ENCODE measurements at regions not wholly inside any gene's neighbourhood (a gene's known extent, or its start where the extent isn't known, plus 50 kb on each side); places are given as distances from the start of the nearest gene placed in this dataset.
A peak's percentile ranks its signal among the peaks of the same experiment; 100 is the strongest.

DNA sequence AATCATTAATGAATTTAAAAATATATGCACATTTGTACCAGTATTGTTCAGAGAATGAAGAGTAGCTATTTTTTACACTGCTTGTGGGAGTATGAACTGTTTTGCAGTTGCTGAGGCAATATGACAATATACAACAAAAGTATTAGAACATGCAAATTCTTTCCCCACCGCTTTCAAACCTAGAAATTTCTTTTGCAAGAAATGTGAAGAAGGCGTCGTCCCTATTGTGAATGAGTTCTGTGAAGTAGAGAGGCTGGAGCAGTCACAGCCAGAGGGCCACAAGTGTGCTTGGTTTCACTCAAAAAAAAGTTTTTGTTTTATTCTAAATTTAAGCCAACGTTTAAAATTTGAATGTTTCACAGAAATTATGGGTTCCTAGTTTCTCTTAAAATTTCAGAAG lies 184.9 kb downstream of the ALG10B start:
- Histone ChIP-seq H3K27ac (no peak overlapping the region), H3K4me1 (no peaks in the 10 kb centered on the region), H3K36me3 (peaks cover 5% of the 10 kb centered on the region), H3K4me3 (no peak overlapping the region), H3K27me3 (no peaks in the 10 kb centered on the region), H3K9me3 (peaks cover 0 to 22% of the 10 kb centered on the region in 2 donors)
- TF ChIP-seq POLR2A (IDR thresholded peaks at IDR 0.05) (no peak), POLR2AphosphoS5 (IDR thresholded peaks at IDR 0.05) (no peak)
- TF ChIP-seq, protein P1, sequence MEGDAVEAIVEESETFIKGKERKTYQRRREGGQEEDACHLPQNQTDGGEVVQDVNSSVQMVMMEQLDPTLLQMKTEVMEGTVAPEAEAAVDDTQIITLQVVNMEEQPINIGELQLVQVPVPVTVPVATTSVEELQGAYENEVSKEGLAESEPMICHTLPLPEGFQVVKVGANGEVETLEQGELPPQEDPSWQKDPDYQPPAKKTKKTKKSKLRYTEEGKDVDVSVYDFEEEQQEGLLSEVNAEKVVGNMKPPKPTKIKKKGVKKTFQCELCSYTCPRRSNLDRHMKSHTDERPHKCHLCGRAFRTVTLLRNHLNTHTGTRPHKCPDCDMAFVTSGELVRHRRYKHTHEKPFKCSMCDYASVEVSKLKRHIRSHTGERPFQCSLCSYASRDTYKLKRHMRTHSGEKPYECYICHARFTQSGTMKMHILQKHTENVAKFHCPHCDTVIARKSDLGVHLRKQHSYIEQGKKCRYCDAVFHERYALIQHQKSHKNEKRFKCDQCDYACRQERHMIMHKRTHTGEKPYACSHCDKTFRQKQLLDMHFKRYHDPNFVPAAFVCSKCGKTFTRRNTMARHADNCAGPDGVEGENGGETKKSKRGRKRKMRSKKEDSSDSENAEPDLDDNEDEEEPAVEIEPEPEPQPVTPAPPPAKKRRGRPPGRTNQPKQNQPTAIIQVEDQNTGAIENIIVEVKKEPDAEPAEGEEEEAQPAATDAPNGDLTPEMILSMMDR (IDR thresholded peaks at IDR 0.05): no peak
- DNase-seq (ENCODE audit: low spot score in 2 of 2): no peak
- intact Hi-C loops (cut with DNase I; ENCODE audit: low total_unique reads): no loop called here

DNA sequence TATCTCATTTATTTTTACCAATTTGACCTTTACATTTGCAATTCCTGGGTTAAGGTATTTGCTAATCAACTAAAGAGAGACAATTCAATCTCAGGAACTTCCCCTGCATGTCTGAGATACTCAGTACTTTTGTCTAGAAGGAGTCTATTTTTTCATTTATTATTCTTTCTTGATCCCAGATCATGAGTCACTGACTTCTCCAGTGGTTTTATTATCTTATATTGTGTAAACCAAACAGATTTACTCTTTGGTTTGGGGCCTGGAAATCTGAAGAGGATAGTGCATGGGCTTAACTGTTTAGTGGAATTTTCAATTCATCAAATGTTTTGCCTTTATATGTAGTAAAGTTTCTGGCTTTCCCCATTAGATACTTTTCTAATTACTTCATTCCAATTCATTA lies 185.4 kb downstream of the ALG10B start:
- no peak overlapping the region for H3K4me3 ChIP-seq
- H3K9me3 ChIP-seq: peaks cover 0 to 22% of the 10 kb centered on the region in 2 donors
- no peaks in the 10 kb centered on the region for H3K27me3 ChIP-seq
- H3K27ac ChIP-seq: no peak overlapping the region
- no peak for TF ChIP-seq POLR2AphosphoS5 (IDR thresholded peaks at IDR 0.05)
- TF ChIP-seq, protein P1 (IDR thresholded peaks at IDR 0.05): no peak
- TF ChIP-seq POLR2A (IDR thresholded peaks at IDR 0.05): no peak
- intact Hi-C loops (cut with DNase I; ENCODE audit: low total_unique reads): no loop called here
- DNase-seq (ENCODE audit: low spot score in 2 of 2): no peak
- no peaks in the 10 kb centered on the region for H3K4me1 ChIP-seq
- peaks cover 5% of the 10 kb centered on the region for H3K36me3 ChIP-seq

DNA sequence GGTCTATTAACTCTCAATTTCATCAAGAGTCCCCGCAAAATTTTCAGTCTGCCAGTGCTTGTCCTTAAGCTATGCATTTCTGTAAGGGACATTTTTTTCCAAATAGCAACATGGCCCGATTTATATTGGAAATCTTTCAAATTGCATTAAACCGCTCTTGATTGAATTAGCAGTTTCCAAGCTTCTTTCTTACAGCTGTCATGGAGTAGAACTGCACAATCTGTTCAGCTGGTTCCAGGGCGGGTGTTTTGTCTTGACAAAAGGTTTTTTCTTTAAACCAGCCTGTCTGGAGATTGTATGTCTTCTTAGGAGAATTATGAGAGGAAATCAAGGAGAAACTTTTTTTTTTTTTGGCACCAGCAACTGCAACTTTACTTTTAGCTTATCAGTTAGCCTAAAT lies 185.8 kb downstream of the ALG10B start:
- DNase-seq (ENCODE audit: low spot score in 2 of 2): no peak
- Histone ChIP-seq H3K9me3 (peaks cover 0 to 19% of the 10 kb centered on the region in 2 donors), H3K36me3 (peaks cover 5% of the 10 kb centered on the region), H3K27ac (no peak overlapping the region), H3K4me3 (no peak overlapping the region), H3K4me1 (no peaks in the 10 kb centered on the region), H3K27me3 (no peaks in the 10 kb centered on the region)
- intact Hi-C loops (cut with DNase I; ENCODE audit: low total_unique reads): no loop called here
- TF ChIP-seq, protein P1 (IDR thresholded peaks at IDR 0.05): no peak
- TF ChIP-seq POLR2AphosphoS5 (IDR thresholded peaks at IDR 0.05) (no peak), POLR2A (IDR thresholded peaks at IDR 0.05) (no peak)

DNA sequence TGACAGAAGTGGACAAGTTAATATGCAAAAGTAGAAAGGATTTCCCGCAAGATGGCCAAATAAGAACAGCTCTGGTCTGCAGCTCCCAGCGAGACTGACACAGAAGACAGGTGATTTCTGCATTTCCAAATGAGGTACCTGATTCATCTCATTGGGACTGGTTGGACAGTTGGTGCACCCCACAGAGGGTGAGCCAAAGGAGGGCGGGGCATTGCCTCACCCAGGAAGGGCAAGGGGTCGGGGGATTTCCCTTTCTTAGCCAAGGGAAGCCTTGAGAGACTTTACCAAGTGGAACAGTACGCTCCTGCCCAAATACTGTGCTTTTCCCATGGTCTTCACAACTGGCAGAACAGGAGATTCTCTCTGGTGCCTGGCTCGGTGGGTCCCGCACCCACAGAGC lies 191.3 kb downstream of the ALG10B start:
- H3K27ac ChIP-seq: no peak overlapping the region
- no peaks in the 10 kb centered on the region for H3K27me3 ChIP-seq
- DNase-seq (ENCODE audit: low spot score in 2 of 2): no peak
- H3K36me3 ChIP-seq: no peaks in the 10 kb centered on the region
- no peak overlapping the region for H3K4me3 ChIP-seq
- TF ChIP-seq, protein P1 (IDR thresholded peaks at IDR 0.05): no peak
- no peak for TF ChIP-seq POLR2AphosphoS5 (IDR thresholded peaks at IDR 0.05)
- intact Hi-C loops (cut with DNase I; ENCODE audit: low total_unique reads): no loop called here
- H3K9me3 ChIP-seq: no peaks in the 10 kb centered on the region
- H3K4me1 ChIP-seq: no peaks in the 10 kb centered on the region

DNA sequence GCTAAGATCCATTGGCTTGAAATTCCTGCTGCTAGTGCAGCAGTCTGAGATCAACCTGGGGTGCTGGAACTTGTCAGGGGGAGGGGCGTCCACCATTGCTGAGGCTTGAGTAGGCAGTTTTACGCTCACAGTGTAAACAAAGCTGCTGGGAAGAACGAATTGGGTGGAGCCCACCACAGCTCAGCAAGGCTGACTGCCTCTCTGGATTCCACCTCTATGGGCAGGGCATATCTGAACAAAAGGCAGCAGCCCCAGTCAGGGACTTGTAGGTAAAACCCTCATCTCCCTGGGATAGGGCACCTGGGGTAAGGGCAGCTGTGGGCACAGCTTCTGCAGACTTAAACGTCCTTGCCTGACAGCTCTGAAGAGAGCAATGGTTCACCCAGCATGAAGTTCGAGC lies 191.7 kb downstream of the ALG10B start:
- peak in 1 of 2 donors; percentile 37 for DNase-seq (ENCODE audit: low spot score in 2 of 2)
- TF ChIP-seq POLR2AphosphoS5 (IDR thresholded peaks at IDR 0.05): no peak
- TF ChIP-seq POLR2A (IDR thresholded peaks at IDR 0.05): no peak
- TF ChIP-seq, protein P1 (IDR thresholded peaks at IDR 0.05): no peak
- no peak overlapping the region for H3K4me3 ChIP-seq
- no peaks in the 10 kb centered on the region for H3K9me3 ChIP-seq
- no peak overlapping the region for H3K27ac ChIP-seq
- no peaks in the 10 kb centered on the region for H3K27me3 ChIP-seq
- no peaks in the 10 kb centered on the region for H3K36me3 ChIP-seq
- H3K4me1 ChIP-seq: no peaks in the 10 kb centered on the region
- intact Hi-C loops (cut with DNase I; ENCODE audit: low total_unique reads): no loop called here

Data from breast epithelium (tissue), 4 donors.